HUES48 (cell line): ENCODE measurements at regions not wholly inside any gene's neighbourhood (a gene's known extent, or its start where the extent isn't known, plus 50 kb on each side); places are given as distances from the start of the nearest gene placed in this dataset.
A peak's percentile ranks its signal among the peaks of the same experiment; 100 is the strongest.
"Not testable (repeated sequence)": the region's sequence is repeated elsewhere in the genome, so short reads cannot be mapped to it uniquely, and the experiment has no call there.

Source experiments
- H3K27ac ChIP-seq: one replicate; pipeline ENCODE4 v1.7.0; 2013; ENCODE audit warnings: low read depth, low read length, inconsistent platforms
- H3K27me3 ChIP-seq: 2 replicates; pipeline ENCODE4 v1.6.1; 2013; ENCODE audit warnings: mild to moderate bottlenecking, low read length; ENCODE audit not compliant: control insufficient read depth, insufficient read depth
- H3K36me3 ChIP-seq: 2 replicates; pipeline ENCODE4 v1.6.1; 2013; ENCODE audit warnings: low read length; ENCODE audit not compliant: control insufficient read depth, insufficient read depth
- H3K4me1 ChIP-seq: 2 replicates; pipeline ENCODE4 v1.6.1; 2013; ENCODE audit warnings: mild to moderate bottlenecking, low read length; ENCODE audit not compliant: control insufficient read depth, insufficient read depth
- H3K4me3 ChIP-seq: 2 replicates; pipeline ENCODE4 v1.5.1; 2013; ENCODE audit warnings: mild to moderate bottlenecking, low read depth, low read length
- H3K9ac ChIP-seq: 2 replicates; pipeline ENCODE4 v1.6.1; 2013; ENCODE audit warnings: mild to moderate bottlenecking, low read depth, low read length, moderate library complexity
- H3K9me3 ChIP-seq: 2 replicates; pipeline ENCODE4 v1.6.1; 2013; ENCODE audit warnings: low read length; ENCODE audit not compliant: control insufficient read depth, insufficient read depth

DNA sequence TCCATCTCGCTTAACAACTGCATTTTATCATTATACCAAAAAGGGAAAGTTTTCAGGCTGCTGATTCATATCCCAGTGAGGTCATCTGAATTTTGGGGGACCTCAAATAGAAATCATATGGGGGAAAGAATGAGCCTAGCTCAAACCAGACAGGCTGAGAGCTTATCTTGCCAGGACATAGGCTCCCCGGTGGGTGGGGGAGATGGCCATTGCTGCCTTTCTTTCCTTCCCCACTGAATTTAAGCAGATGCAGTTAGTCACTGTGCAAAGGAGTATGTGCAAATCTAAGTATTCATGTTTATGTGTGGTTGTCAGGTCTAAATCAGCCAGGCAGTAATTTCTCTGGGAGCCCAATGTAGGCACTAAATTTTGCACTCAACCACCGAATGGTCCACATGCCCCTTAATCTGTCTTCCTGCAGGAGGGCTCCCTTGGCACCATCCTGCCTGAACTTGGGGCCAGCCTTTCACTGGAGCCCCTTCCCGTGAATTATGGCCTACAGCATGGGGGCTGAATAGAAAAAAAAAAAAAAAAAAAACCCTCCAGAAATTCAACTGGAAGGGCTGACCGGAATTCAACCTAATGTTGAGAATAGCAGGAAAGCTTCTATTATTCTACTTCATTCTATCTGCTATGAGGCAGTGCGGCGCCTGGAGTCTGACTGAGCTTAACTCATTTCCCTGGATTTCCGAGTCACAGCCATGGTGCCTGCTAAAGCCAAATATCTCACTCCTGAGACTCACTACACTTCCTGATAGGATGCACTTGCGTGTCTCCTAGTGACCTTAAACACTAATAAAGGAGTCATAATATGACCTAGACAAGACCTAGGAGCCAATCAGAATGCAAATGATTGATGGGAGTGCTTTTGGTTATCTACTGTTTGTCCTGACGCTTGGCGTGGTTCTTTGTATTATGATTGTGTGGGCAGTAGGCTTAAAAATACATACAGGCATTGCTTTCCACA, 161.5 kb upstream of the HEY2 start:
- H3K36me3 ChIP-seq: no peaks in the 10 kb centered on the region
- H3K9me3 ChIP-seq: no peaks in the 10 kb centered on the region
- peaks cover 27% of the 10 kb centered on the region for H3K4me1 ChIP-seq
- H3K4me3 ChIP-seq: no peak overlapping the region
- no peak overlapping the region for H3K27ac ChIP-seq
- H3K27me3 ChIP-seq: no peaks in the 10 kb centered on the region
- H3K9ac ChIP-seq: no peak overlapping the region

DNA sequence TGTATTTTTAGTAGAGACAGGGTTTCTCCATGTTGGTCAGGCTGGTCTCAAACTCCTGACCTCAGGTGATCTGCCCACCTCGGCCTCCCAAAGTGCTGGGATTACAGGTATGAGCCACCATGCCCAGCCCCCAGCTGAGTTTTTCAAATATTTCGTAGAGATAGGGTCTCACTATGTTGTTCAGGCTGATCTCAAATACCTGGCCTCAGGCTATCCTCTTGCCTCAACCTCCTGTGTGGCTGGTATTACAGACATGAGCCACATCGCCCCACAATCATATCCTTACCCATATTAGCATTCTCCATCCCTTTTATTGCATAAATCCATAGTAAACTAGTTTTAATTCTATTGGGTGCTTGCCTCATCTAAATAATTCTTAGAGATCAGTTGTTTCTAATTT, 157.6 kb upstream of the HEY2 start:
- not testable (repeated sequence) for H3K9me3 ChIP-seq, H3K27me3 ChIP-seq, H3K9ac ChIP-seq, H3K36me3 ChIP-seq, H3K27ac ChIP-seq, H3K4me3 ChIP-seq
- 0 out of 2 replicates have a peak, but pooled peaks cover 11% of the 10 kb centered on the region for H3K4me1 ChIP-seq

DNA sequence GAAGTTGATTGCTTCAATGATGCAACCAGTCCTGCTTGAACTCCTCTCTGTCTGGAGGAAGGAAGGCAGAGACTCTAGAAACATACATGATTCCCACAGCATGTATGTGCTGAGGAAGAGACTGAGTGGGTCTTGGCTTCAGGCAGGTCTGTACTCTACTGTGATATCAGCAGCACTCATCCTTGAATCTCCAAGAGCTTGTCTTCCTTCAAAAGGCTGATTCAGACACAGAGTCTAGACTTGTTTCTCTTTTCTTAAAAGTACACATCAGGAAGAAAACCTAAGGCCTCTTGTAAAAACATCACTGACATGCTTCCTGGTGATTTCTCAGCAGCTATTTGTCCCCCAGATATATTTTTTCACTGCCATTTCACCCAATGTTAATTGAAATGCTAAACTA, 155.7 kb upstream of the HEY2 start:
- H3K4me1 ChIP-seq: 0 out of 2 replicates have a peak, but pooled peaks cover 7% of the 10 kb centered on the region

DNA sequence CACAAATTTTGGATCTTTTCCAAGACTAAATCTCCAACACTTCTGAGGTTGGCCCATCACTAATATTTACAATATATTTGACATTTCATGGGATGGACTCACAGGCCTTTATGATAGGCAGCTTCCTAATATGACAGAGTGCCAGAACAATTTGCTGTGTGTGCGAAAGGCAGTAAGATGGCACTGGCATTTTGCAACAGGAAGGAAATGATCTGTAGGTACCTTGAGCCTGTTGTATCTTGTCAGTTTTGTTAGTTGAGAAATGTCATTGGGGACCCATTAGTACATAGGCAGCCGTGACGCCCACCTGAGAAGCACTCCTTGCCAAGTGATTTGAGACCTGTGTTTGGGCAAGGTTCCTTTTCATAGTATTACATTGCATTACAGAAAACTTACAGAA, 153.4 kb upstream of the HEY2 start:
- H3K4me1 ChIP-seq: 0 out of 2 replicates have a peak, but pooled peaks cover 3% of the 10 kb centered on the region
- H3K4me3 ChIP-seq: no peak overlapping the region
- no peak overlapping the region for H3K9ac ChIP-seq

More for the DNA sequence above, 155.7 kb upstream of the HEY2 start:
- Histone ChIP-seq H3K27ac (no peak overlapping the region), H3K27me3 (no peaks in the 10 kb centered on the region), H3K36me3 (no peaks in the 10 kb centered on the region), H3K4me3 (no peak overlapping the region), H3K9me3 (no peaks in the 10 kb centered on the region), H3K9ac (no peak overlapping the region)

DNA sequence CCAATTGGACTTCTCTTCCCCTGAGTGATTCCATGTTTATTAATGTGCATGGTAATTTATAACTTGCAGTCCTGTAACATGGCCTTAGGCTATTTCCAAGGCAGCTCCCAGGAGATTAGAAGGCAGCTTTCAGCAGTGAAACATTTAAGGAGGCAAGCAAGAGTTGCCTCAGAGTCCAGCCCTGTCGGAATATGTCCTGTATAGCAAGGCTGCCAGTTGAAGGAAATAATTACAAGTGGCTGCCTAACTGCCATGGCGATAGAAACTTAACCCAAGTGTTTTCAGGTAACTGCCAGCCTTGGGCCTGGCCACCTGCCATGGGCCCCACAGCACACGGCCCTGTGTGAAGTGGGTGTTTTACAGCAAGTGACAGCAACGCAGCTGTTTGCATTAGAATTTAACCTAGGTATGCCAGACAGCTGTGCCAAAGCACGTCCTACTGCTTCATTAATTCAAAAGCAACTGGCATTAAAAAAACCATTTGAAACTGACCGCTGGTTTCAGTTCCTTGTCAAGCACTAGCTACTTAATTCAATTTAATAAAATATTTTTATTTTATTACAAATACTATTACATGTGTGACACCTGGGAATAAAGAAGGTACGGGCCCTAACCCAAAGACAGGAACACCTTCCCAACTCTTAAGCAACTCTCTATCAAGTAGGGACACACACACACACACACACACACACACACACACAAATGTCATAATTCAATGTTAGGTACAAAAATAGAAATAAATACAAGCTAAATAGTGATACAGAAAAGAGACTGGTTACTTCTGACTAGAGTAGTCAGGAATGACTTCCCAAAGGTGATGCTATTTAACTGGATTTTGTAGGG, 151.8 kb upstream of the HEY2 start:
- Histone ChIP-seq H3K36me3 (no peaks in the 10 kb centered on the region), H3K27me3 (no peaks in the 10 kb centered on the region), H3K27ac (no peak overlapping the region), H3K9ac (no peak overlapping the region), H3K4me3 (no peak overlapping the region), H3K4me1 (0 out of 2 replicates have a peak, but pooled peaks cover 1% of the 10 kb centered on the region), H3K9me3 (no peaks in the 10 kb centered on the region)

More for the DNA sequence above, 153.4 kb upstream of the HEY2 start:
- Histone ChIP-seq H3K27me3 (no peaks in the 10 kb centered on the region), H3K36me3 (no peaks in the 10 kb centered on the region), H3K9me3 (no peaks in the 10 kb centered on the region), H3K27ac (no peak overlapping the region)

DNA sequence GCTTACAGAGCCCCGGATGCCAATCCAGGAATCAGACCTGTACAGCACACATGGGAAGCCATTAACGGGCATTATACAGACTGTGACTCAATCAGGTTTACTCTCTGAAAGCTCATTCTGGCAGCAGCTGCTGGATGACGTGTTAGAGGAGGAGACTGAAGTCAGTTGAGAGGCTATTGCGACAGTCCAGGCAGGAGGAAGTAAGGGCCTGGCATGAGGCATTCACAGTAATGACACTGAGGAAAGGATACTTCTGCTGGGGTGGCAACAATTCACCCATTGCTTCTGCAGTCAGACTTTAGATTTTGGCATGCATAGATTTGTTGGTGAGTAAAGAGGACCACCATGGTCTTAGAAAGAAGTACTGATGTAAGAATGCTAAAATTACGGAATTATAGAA, 151.0 kb upstream of the HEY2 start:
- Histone ChIP-seq H3K9ac (no peak overlapping the region), H3K27ac (no peak overlapping the region)

DNA sequence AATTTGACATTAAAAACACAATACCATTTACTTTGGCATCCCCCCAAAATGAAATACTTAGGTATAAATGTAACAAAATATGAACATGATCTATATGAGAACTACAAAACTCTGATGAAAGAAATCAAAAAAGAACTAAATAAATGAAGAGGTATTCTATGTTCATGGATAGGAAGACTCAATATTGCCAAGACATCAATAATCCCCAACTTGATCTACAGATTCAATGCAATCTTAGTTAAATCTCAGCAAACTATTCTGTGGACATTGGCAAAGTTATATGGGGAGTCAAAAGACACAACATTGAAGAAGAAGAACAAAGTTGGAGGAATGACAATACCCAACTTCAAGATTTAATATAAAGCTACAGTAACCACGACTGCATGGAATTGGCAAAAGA, 145.2 kb upstream of the HEY2 start:
- Histone ChIP-seq H3K4me1 (no peaks in the 10 kb centered on the region), H3K27me3 (no peaks in the 10 kb centered on the region), H3K27ac (no peak overlapping the region), H3K4me3 (no peak overlapping the region), H3K36me3 (no peaks in the 10 kb centered on the region), H3K9me3 (no peaks in the 10 kb centered on the region), H3K9ac (no peak overlapping the region)

More for the DNA sequence above, 151.0 kb upstream of the HEY2 start:
- Histone ChIP-seq H3K36me3 (no peaks in the 10 kb centered on the region), H3K4me3 (no peak overlapping the region), H3K4me1 (no peaks in the 10 kb centered on the region), H3K27me3 (no peaks in the 10 kb centered on the region), H3K9me3 (no peaks in the 10 kb centered on the region)

DNA sequence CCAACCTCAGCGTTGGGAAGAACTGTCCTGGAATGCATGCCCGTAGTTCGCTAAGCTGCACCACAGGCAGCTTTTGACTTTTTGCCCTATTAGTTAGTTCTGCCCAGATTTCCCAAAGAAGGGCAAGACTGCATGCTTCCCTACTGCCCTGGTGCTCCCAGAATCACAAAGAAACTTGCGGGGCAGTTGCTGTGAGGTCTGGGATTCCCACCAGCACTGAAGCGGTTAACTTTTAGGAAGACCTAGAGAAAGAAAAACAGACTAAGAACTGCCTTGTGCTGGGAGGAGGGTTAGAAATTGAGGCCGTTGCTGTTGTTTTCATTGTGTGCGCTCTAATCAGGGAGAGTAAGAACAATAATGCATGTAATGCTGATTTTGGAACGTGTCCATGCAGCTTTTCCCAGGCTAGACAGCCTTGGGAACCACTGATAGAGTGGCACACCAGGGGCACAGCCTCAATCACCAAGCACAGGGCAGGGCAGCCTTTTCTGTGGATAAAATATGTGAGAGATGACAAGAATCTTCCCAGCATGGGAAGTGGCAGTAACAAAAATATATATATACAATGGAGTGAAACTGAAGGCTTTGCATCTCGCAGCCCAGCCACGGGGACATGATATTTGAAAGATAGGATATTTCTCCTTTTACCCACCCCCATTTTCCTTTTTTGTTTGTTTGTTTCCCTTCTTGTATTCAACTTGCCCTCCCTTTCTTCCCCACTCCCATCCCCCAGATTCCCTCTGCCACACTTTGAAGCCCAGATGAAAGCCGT, 137.7 kb upstream of the HEY2 start:
- peaks cover 33% of the 10 kb centered on the region for H3K4me1 ChIP-seq
- peak overlapping the region; percentile 37; the same call in 1 of the 2 replicates for H3K9ac ChIP-seq
- H3K36me3 ChIP-seq: no peaks in the 10 kb centered on the region
- H3K9me3 ChIP-seq: no peaks in the 10 kb centered on the region
- peak overlapping the region; percentile 88 for H3K27ac ChIP-seq
- no peaks in the 10 kb centered on the region for H3K27me3 ChIP-seq
- peak overlapping the region; percentile 50 for H3K4me3 ChIP-seq

DNA sequence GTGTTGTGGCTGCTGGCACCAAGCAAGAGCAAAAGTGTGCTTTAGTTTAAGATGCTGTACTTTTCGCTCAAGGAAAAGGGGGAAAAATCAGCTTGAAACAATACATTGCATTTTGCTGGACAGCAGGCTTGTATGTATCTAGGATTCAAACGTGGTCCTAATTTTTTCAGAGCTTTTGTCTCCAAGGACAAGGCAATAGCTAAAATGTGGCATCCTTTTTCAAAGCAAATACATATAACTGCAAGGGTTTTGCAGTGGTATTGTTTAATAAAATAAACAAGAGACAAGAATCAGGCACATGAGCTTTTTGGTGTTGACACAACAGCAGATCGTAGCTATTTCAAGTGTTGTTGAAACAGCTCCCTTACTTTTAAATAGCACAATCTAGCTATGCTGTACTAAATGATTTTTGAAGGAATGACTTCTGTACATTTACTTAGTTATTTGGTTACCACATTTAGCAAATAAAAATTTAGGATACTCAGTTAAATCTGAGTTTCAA, 137.0 kb upstream of the HEY2 start:
- Histone ChIP-seq H3K9ac (no peak overlapping the region), H3K4me1 (peaks cover 33% of the 10 kb centered on the region), H3K9me3 (no peaks in the 10 kb centered on the region), H3K27ac (peak overlapping the region; percentile 88), H3K4me3 (peak overlapping the region; percentile 50), H3K27me3 (no peaks in the 10 kb centered on the region), H3K36me3 (no peaks in the 10 kb centered on the region)

DNA sequence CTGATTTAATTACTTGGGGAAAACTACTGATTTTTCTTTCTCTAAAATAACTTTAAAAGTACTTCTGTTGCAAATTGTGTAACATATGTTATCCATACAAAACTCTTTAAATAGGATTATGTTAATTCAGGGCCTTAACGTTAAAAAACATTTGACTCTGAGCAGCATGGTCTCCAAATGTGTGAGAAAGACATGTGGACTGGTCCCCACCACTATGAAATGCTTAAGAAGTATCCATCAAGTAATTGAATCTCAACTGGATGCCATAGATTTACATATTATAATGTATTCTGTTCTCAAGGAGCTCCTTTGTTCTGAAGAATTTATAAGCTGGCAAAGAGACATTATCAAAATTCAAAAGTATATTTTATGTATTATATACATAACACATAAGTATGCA, 130.8 kb upstream of the HEY2 start:
- no peak overlapping the region for H3K4me3 ChIP-seq
- H3K4me1 ChIP-seq: peaks cover 9% of the 10 kb centered on the region
- no peaks in the 10 kb centered on the region for H3K9me3 ChIP-seq
- H3K36me3 ChIP-seq: no peaks in the 10 kb centered on the region
- no peaks in the 10 kb centered on the region for H3K27me3 ChIP-seq
- H3K9ac ChIP-seq: no peak overlapping the region
- H3K27ac ChIP-seq: no peak overlapping the region
